ENCODE measurements at regions not wholly inside any gene's neighbourhood (a gene's known extent, or its start where the extent isn't known, plus 50 kb on each side); places are given as distances from the start of the nearest gene placed in this dataset.

GRCh38 chr6:44548319-44548718, 160.8 kb downstream of the CDC5L start:
- Histone ChIP-seq H3K36me3 (ENCODE audit: insufficient read depth, low read length) (no peaks in the 10 kb centered on the region), H3K4me2 (ENCODE audit: low read length) (no peak overlapping the region), H3K9me3 (replicated peaks; ENCODE audit: low read length) (no peaks in the 10 kb centered on the region), H3K27me3 (ENCODE audit: control insufficient read depth, insufficient read depth, low read length) (peaks cover 28% of the 10 kb centered on the region), H3K4me1 (ENCODE audit: control insufficient read depth, insufficient read depth, low read length) (no peaks in the 10 kb centered on the region), H3K4me3 (ENCODE audit: low read length) (no peak overlapping the region), H3K9ac (ENCODE audit: low read depth, low read length) (no peak overlapping the region)

GRCh38 chr6:44549516-44549915, 162.0 kb downstream of the CDC5L start:
- no peak overlapping the region for H3K9ac ChIP-seq (ENCODE audit: low read depth, low read length)
- H3K4me3 ChIP-seq (ENCODE audit: low read length), result no peak overlapping the region
- no peaks in the 10 kb centered on the region for H3K4me1 ChIP-seq (ENCODE audit: control insufficient read depth, insufficient read depth, low read length)
- no peaks in the 10 kb centered on the region for H3K9me3 ChIP-seq (replicated peaks; ENCODE audit: low read length)
- H3K4me2 ChIP-seq (ENCODE audit: low read length), result no peak overlapping the region
- H3K36me3 ChIP-seq (ENCODE audit: insufficient read depth, low read length), result no peaks in the 10 kb centered on the region
- H3K27me3 ChIP-seq (ENCODE audit: control insufficient read depth, insufficient read depth, low read length), result peaks cover 37% of the 10 kb centered on the region

GRCh38 chr6:44554194-44554593, 166.7 kb downstream of the CDC5L start:
- no peaks in the 10 kb centered on the region for H3K4me1 ChIP-seq (ENCODE audit: control insufficient read depth, insufficient read depth, low read length)
- no peaks in the 10 kb centered on the region for H3K36me3 ChIP-seq (ENCODE audit: insufficient read depth, low read length)
- peaks cover 36% of the 10 kb centered on the region for H3K27me3 ChIP-seq (ENCODE audit: control insufficient read depth, insufficient read depth, low read length)
- H3K4me3 ChIP-seq (ENCODE audit: low read length), result no peak overlapping the region
- H3K4me2 ChIP-seq (ENCODE audit: low read length), result no peak overlapping the region
- H3K9ac ChIP-seq (ENCODE audit: low read depth, low read length), result no peak overlapping the region
- H3K9me3 ChIP-seq (replicated peaks; ENCODE audit: low read length), result no peaks in the 10 kb centered on the region

- peaks cover 35% of the 10 kb centered on the region for H3K27me3 ChIP-seq (ENCODE audit: control insufficient read depth, insufficient read depth, low read length)
Measured at GRCh38 chr6:44554861-44555260, 167.4 kb downstream of the CDC5L start.

GRCh38 chr6:44556046-44556445, 168.5 kb downstream of the CDC5L start:
- H3K4me2 ChIP-seq (ENCODE audit: low read length), result no peak overlapping the region
- H3K9me3 ChIP-seq (replicated peaks; ENCODE audit: low read length), result no peaks in the 10 kb centered on the region
- H3K36me3 ChIP-seq (ENCODE audit: insufficient read depth, low read length), result no peaks in the 10 kb centered on the region
- no peak overlapping the region for H3K4me3 ChIP-seq (ENCODE audit: low read length)
- H3K4me1 ChIP-seq (ENCODE audit: control insufficient read depth, insufficient read depth, low read length), result no peaks in the 10 kb centered on the region
- no peak overlapping the region for H3K9ac ChIP-seq (ENCODE audit: low read depth, low read length)
- peaks cover 28% of the 10 kb centered on the region for H3K27me3 ChIP-seq (ENCODE audit: control insufficient read depth, insufficient read depth, low read length)

More at GRCh38 chr6:44554861-44555260, 167.4 kb downstream of the CDC5L start:
- Histone ChIP-seq H3K36me3 (ENCODE audit: insufficient read depth, low read length) (no peaks in the 10 kb centered on the region), H3K9me3 (replicated peaks; ENCODE audit: low read length) (no peaks in the 10 kb centered on the region), H3K4me3 (ENCODE audit: low read length) (no peak overlapping the region), H3K4me1 (ENCODE audit: control insufficient read depth, insufficient read depth, low read length) (no peaks in the 10 kb centered on the region), H3K4me2 (ENCODE audit: low read length) (no peak overlapping the region), H3K9ac (ENCODE audit: low read depth, low read length) (no peak overlapping the region)

GRCh38 chr6:44558024-44558831, 170.7 kb downstream of the CDC5L start:
- no peaks in the 10 kb centered on the region for H3K4me1 ChIP-seq (ENCODE audit: control insufficient read depth, insufficient read depth, low read length)
- H3K36me3 ChIP-seq (ENCODE audit: insufficient read depth, low read length), result no peaks in the 10 kb centered on the region
- no peak overlapping the region for H3K9ac ChIP-seq (ENCODE audit: low read depth, low read length)
- no peaks in the 10 kb centered on the region for H3K9me3 ChIP-seq (replicated peaks; ENCODE audit: low read length)
- H3K4me3 ChIP-seq (ENCODE audit: low read length), result no peak overlapping the region
- no peak overlapping the region for H3K4me2 ChIP-seq (ENCODE audit: low read length)
- peaks cover 18% of the 10 kb centered on the region for H3K27me3 ChIP-seq (ENCODE audit: control insufficient read depth, insufficient read depth, low read length)

- no peak overlapping the region for H3K4me2 ChIP-seq (ENCODE audit: low read length)
- no peaks in the 10 kb centered on the region for H3K9me3 ChIP-seq (replicated peaks; ENCODE audit: low read length)
- H3K27me3 ChIP-seq (ENCODE audit: control insufficient read depth, insufficient read depth, low read length), result peaks cover 15% of the 10 kb centered on the region
- no peaks in the 10 kb centered on the region for H3K36me3 ChIP-seq (ENCODE audit: insufficient read depth, low read length)
- no peak overlapping the region for H3K4me3 ChIP-seq (ENCODE audit: low read length)
- no peaks in the 10 kb centered on the region for H3K4me1 ChIP-seq (ENCODE audit: control insufficient read depth, insufficient read depth, low read length)
- H3K9ac ChIP-seq (ENCODE audit: low read depth, low read length), result no peak overlapping the region
Measured at GRCh38 chr6:44558832-44559251, 171.3 kb downstream of the CDC5L start.

- H3K36me3 ChIP-seq (ENCODE audit: insufficient read depth, low read length), result no peaks in the 10 kb centered on the region
- peaks cover 9% of the 10 kb centered on the region for H3K27me3 ChIP-seq (ENCODE audit: control insufficient read depth, insufficient read depth, low read length)
- no peak overlapping the region for H3K4me2 ChIP-seq (ENCODE audit: low read length)
- no peaks in the 10 kb centered on the region for H3K4me1 ChIP-seq (ENCODE audit: control insufficient read depth, insufficient read depth, low read length)
- no peaks in the 10 kb centered on the region for H3K9me3 ChIP-seq (replicated peaks; ENCODE audit: low read length)
- H3K4me3 ChIP-seq (ENCODE audit: low read length), result no peak overlapping the region
- H3K9ac ChIP-seq (ENCODE audit: low read depth, low read length), result no peak overlapping the region
Measured at GRCh38 chr6:44559486-44560270, 172.2 kb downstream of the CDC5L start.

GRCh38 chr6:44560458-44561059, 173.1 kb downstream of the CDC5L start:
- no peak overlapping the region for H3K4me2 ChIP-seq (ENCODE audit: low read length)
- H3K4me3 ChIP-seq (ENCODE audit: low read length), result no peak overlapping the region
- H3K9ac ChIP-seq (ENCODE audit: low read depth, low read length), result no peak overlapping the region
- peaks cover 9% of the 10 kb centered on the region for H3K27me3 ChIP-seq (ENCODE audit: control insufficient read depth, insufficient read depth, low read length)
- no peaks in the 10 kb centered on the region for H3K4me1 ChIP-seq (ENCODE audit: control insufficient read depth, insufficient read depth, low read length)
- H3K36me3 ChIP-seq (ENCODE audit: insufficient read depth, low read length), result no peaks in the 10 kb centered on the region
- no peaks in the 10 kb centered on the region for H3K9me3 ChIP-seq (replicated peaks; ENCODE audit: low read length)

- H3K9ac ChIP-seq (ENCODE audit: low read depth, low read length), result no peak overlapping the region
- no peak overlapping the region for H3K4me3 ChIP-seq (ENCODE audit: low read length)
- H3K36me3 ChIP-seq (ENCODE audit: insufficient read depth, low read length), result no peaks in the 10 kb centered on the region
Measured at GRCh38 chr6:44561060-44561623, 173.6 kb downstream of the CDC5L start.

More at GRCh38 chr6:44561060-44561623, 173.6 kb downstream of the CDC5L start:
- no peaks in the 10 kb centered on the region for H3K4me1 ChIP-seq (ENCODE audit: control insufficient read depth, insufficient read depth, low read length)
- H3K4me2 ChIP-seq (ENCODE audit: low read length), result no peak overlapping the region
- H3K27me3 ChIP-seq (ENCODE audit: control insufficient read depth, insufficient read depth, low read length), result peaks cover 9% of the 10 kb centered on the region
- H3K9me3 ChIP-seq (replicated peaks; ENCODE audit: low read length), result no peaks in the 10 kb centered on the region
